ENCODE measurements at regions not wholly inside any gene's neighbourhood (a gene's known extent, or its start where the extent isn't known, plus 50 kb on each side); places are given as distances from the start of the nearest gene placed in this dataset.

- intact Hi-C loops (cut with DNase I; ENCODE audit: low total_unique reads): no loop called here
- Histone ChIP-seq H3K36me3 (no peaks in the 10 kb centered on the region), H3K4me3 (no peak overlapping the region), H3K27me3 (peaks cover 0 to 19% of the 10 kb centered on the region in 2 donors), H3K4me1 (no peaks in the 10 kb centered on the region), H3K9me3 (no peaks in the 10 kb centered on the region), H3K27ac (no peak overlapping the region)
- no peak for DNase-seq (ENCODE audit: low spot score in 2 of 2)
- TF ChIP-seq POLR2AphosphoS5 (IDR thresholded peaks at IDR 0.05): no peak
- TF ChIP-seq CTCF (IDR thresholded peaks at IDR 0.05): no peak
- TF ChIP-seq POLR2A (IDR thresholded peaks at IDR 0.05): no peak
Observed at GRCh38 chr1:30311749-30312148, 411.6 kb downstream of the MATN1 start.

- Histone ChIP-seq H3K4me1 (no peaks in the 10 kb centered on the region), H3K9me3 (no peaks in the 10 kb centered on the region), H3K27me3 (peaks cover 0 to 19% of the 10 kb centered on the region in 2 donors), H3K27ac (no peak overlapping the region), H3K4me3 (no peak overlapping the region), H3K36me3 (no peaks in the 10 kb centered on the region)
- intact Hi-C loops (cut with DNase I; ENCODE audit: low total_unique reads): no loop called here
- no peak for TF ChIP-seq POLR2AphosphoS5 (IDR thresholded peaks at IDR 0.05)
- TF ChIP-seq POLR2A (IDR thresholded peaks at IDR 0.05): no peak
- DNase-seq (ENCODE audit: low spot score in 2 of 2): no peak
Observed at GRCh38 chr1:30310966-30311742, 412.2 kb downstream of the MATN1 start.

GRCh38 chr1:30307182-30307581, 416.2 kb downstream of the MATN1 start:
- no peak for DNase-seq (ENCODE audit: low spot score in 2 of 2)
- Histone ChIP-seq H3K27ac (no peak overlapping the region), H3K36me3 (no peaks in the 10 kb centered on the region), H3K4me1 (no peaks in the 10 kb centered on the region), H3K4me3 (no peak overlapping the region), H3K9me3 (no peaks in the 10 kb centered on the region), H3K27me3 (peaks cover 0 to 12% of the 10 kb centered on the region in 2 donors)
- TF ChIP-seq CTCF (IDR thresholded peaks at IDR 0.05): no peak
- TF ChIP-seq POLR2A (IDR thresholded peaks at IDR 0.05): no peak
- TF ChIP-seq POLR2AphosphoS5 (IDR thresholded peaks at IDR 0.05): no peak
- intact Hi-C loops (cut with DNase I; ENCODE audit: low total_unique reads): no loop called here

GRCh38 chr1:30305519-30305918, 417.9 kb downstream of the MATN1 start:
- Histone ChIP-seq H3K36me3 (no peaks in the 10 kb centered on the region), H3K27me3 (peaks cover 0 to 12% of the 10 kb centered on the region in 2 donors), H3K27ac (no peak overlapping the region), H3K4me3 (no peak overlapping the region), H3K4me1 (no peaks in the 10 kb centered on the region), H3K9me3 (no peaks in the 10 kb centered on the region)
- no peak for DNase-seq (ENCODE audit: low spot score in 2 of 2)
- TF ChIP-seq POLR2A (IDR thresholded peaks at IDR 0.05) (no peak), POLR2AphosphoS5 (IDR thresholded peaks at IDR 0.05) (no peak)
- intact Hi-C loops (cut with DNase I; ENCODE audit: low total_unique reads): no loop called here

GRCh38 chr1:30305061-30305460, 418.3 kb downstream of the MATN1 start:
- intact Hi-C loops (cut with DNase I; ENCODE audit: low total_unique reads): no loop called here
- Histone ChIP-seq H3K27me3 (peaks cover 0 to 15% of the 10 kb centered on the region in 2 donors), H3K4me3 (no peak overlapping the region), H3K9me3 (no peaks in the 10 kb centered on the region), H3K27ac (no peak overlapping the region), H3K4me1 (no peaks in the 10 kb centered on the region), H3K36me3 (no peaks in the 10 kb centered on the region)
- TF ChIP-seq POLR2AphosphoS5 (IDR thresholded peaks at IDR 0.05) (no peak), POLR2A (IDR thresholded peaks at IDR 0.05) (no peak), CTCF (IDR thresholded peaks at IDR 0.05) (no peak)
- no peak for DNase-seq (ENCODE audit: low spot score in 2 of 2)

GRCh38 chr1:30304080-30304479, 419.3 kb downstream of the MATN1 start:
- H3K36me3 ChIP-seq: no peaks in the 10 kb centered on the region
- peaks cover 0 to 19% of the 10 kb centered on the region in 2 donors for H3K27me3 ChIP-seq
- no peak for TF ChIP-seq CTCF (IDR thresholded peaks at IDR 0.05)
- TF ChIP-seq POLR2AphosphoS5 (IDR thresholded peaks at IDR 0.05): no peak
- no peak for TF ChIP-seq POLR2A (IDR thresholded peaks at IDR 0.05)

More at GRCh38 chr1:30304080-30304479, 419.3 kb downstream of the MATN1 start:
- no peak overlapping the region for H3K27ac ChIP-seq
- intact Hi-C loops (cut with DNase I; ENCODE audit: low total_unique reads): no loop called here
- H3K4me1 ChIP-seq: no peaks in the 10 kb centered on the region
- DNase-seq (ENCODE audit: low spot score in 2 of 2): no peak
- no peaks in the 10 kb centered on the region for H3K9me3 ChIP-seq
- H3K4me3 ChIP-seq: no peak overlapping the region
